ENCODE measurements at regions not wholly inside any gene's neighbourhood (a gene's known extent, or its start where the extent isn't known, plus 50 kb on each side); places are given as distances from the start of the nearest gene placed in this dataset.
A peak's percentile ranks its signal among the peaks of the same experiment; 100 is the strongest.

- Histone ChIP-seq H3K9ac (ENCODE audit: insufficient read depth in 1 of 2, low read length in 2 of 2) (no peak overlapping the region), H3K27ac (ENCODE audit: low read depth in 1 of 2, low read length in 1 of 2) (no peak overlapping the region), H3K4me3 (no peak overlapping the region), H3K36me3 (ENCODE audit: control insufficient read depth in 4 of 4, insufficient read depth in 4 of 4, low read length in 4 of 4) (no peaks in the 10 kb centered on the region), H3K4me1 (ENCODE audit: control insufficient read depth in 5 of 5, insufficient read depth in 5 of 5, low read length in 5 of 5) (peaks cover 0 to 6% (median 0%) of the 10 kb centered on the region in 5 donors), H3K9me3 (ENCODE audit: control insufficient read depth in 4 of 4, insufficient read depth in 3 of 4, low read length in 3 of 4) (peaks cover 0 to 2% (median 0%) of the 10 kb centered on the region in 4 donors), H3K27me3 (ENCODE audit: control insufficient read depth in 3 of 3, insufficient read depth in 3 of 3, low read length in 2 of 3) (no peaks in the 10 kb centered on the region)
- WGBS, 2 donors: 50 to 77% methylated on average over 1 of the region's 1 CpG
- no peak for DNase-seq
- TF ChIP-seq CTCF (IDR thresholded peaks at IDR 0.05; ENCODE audit: control extremely low read depth, extremely low read depth): no peak
- no peak for ATAC-seq (ENCODE audit: insufficient read depth, low FRiP score)
Observed at GRCh38 chr2:16258350-16258749, 318.0 kb downstream of the MYCN start.

GRCh38 chr2:16257322-16258028 lies 317.1 kb downstream of the MYCN start:
- no peaks in the 10 kb centered on the region for H3K36me3 ChIP-seq (ENCODE audit: control insufficient read depth in 4 of 4, insufficient read depth in 4 of 4, low read length in 4 of 4)
- WGBS, 2 donors: 65 to 74% methylated on average over 6 of the region's 6 CpGs
- no peak overlapping the region for H3K9ac ChIP-seq (ENCODE audit: insufficient read depth in 1 of 2, low read length in 2 of 2)
- no peak for DNase-seq
- H3K27ac ChIP-seq (ENCODE audit: low read depth in 1 of 2, low read length in 1 of 2): no peak overlapping the region
- H3K9me3 ChIP-seq (ENCODE audit: control insufficient read depth in 4 of 4, insufficient read depth in 3 of 4, low read length in 3 of 4): peaks cover 0 to 2% (median 0%) of the 10 kb centered on the region in 4 donors
- no peaks in the 10 kb centered on the region for H3K27me3 ChIP-seq (ENCODE audit: control insufficient read depth in 3 of 3, insufficient read depth in 3 of 3, low read length in 2 of 3)
- H3K4me3 ChIP-seq: no peak overlapping the region
- no peak for ATAC-seq (ENCODE audit: insufficient read depth, low FRiP score)
- no peak for TF ChIP-seq CTCF (IDR thresholded peaks at IDR 0.05; ENCODE audit: control extremely low read depth, extremely low read depth)
- H3K4me1 ChIP-seq (ENCODE audit: control insufficient read depth in 5 of 5, insufficient read depth in 5 of 5, low read length in 5 of 5): peaks cover 0 to 6% (median 0%) of the 10 kb centered on the region in 5 donors

- H3K9me3 ChIP-seq (ENCODE audit: control insufficient read depth in 4 of 4, insufficient read depth in 3 of 4, low read length in 3 of 4): peaks cover 0 to 2% (median 0%) of the 10 kb centered on the region in 4 donors
- DNase-seq (peak in 2 of 3 donors; percentile 27 to 37), ATAC-seq (ENCODE audit: insufficient read depth, low FRiP score) (no peak)
- no peaks in the 10 kb centered on the region for H3K27me3 ChIP-seq (ENCODE audit: control insufficient read depth in 3 of 3, insufficient read depth in 3 of 3, low read length in 2 of 3)
- TF ChIP-seq CTCF (IDR thresholded peaks at IDR 0.05; ENCODE audit: control extremely low read depth, extremely low read depth): no peak
- WGBS, 2 donors: 68 to 74% methylated on average over 6 of the region's 6 CpGs
- peaks cover 0 to 5% (median 0%) of the 10 kb centered on the region in 5 donors for H3K4me1 ChIP-seq (ENCODE audit: control insufficient read depth in 5 of 5, insufficient read depth in 5 of 5, low read length in 5 of 5)
- no peaks in the 10 kb centered on the region for H3K36me3 ChIP-seq (ENCODE audit: control insufficient read depth in 4 of 4, insufficient read depth in 4 of 4, low read length in 4 of 4)
- no peak overlapping the region for H3K4me3 ChIP-seq
- no peak overlapping the region for H3K9ac ChIP-seq (ENCODE audit: insufficient read depth in 1 of 2, low read length in 2 of 2)
- H3K27ac ChIP-seq (ENCODE audit: low read depth in 1 of 2, low read length in 1 of 2): no peak overlapping the region
Observed at GRCh38 chr2:16256601-16257321, 316.4 kb downstream of the MYCN start.
